Fibroblast of skin of right biceps (primary cell): ENCODE measurements at regions not wholly inside any gene's neighbourhood (a gene's known extent, or its start where the extent isn't known, plus 50 kb on each side); places are given as distances from the start of the nearest gene placed in this dataset.
"Not testable (repeated sequence)": the region's sequence is repeated elsewhere in the genome, so short reads cannot be mapped to it uniquely, and the experiment has no call there.

Experiments
- DNase-seq: peaks from one replicate; pipeline ENCODE4 v3.0.0-alpha.2; 2013

DNA sequence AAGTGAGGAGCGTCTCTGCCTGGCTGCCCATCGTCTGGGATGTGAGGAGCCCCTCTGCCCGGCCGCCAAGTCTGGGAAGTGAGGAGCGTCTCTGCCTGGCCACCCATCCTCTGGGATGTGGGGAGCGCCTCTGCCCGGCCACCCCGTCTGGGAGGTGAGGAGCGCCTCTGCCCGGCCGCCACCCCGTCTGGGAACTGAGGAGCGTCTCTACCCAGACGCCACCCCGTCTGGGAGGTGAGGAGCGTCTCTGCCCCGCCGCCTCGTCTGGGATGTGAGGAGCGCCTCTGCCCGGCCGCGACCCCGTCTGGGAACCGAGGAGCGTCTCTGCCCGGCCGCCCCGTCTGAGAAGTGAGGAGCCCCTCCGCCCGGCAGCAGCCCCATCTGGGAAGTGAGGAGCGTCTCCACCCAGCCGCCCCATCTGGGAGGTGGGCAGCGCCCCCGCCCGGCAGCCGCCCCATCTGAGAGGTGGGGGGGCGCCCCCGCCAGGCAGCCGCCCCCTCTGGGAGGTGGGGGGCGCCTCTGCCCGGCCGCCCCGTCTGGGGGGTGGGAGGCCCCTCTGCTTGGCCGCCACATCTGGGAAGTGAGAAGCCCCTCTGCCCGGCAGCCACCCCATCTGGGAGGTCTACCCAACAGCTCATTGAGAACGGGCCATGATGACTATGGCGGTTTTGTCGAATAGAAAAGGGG lies 228.4 kb downstream of the CAAP1 start:
- not testable (repeated sequence) for DNase-seq

DNA sequence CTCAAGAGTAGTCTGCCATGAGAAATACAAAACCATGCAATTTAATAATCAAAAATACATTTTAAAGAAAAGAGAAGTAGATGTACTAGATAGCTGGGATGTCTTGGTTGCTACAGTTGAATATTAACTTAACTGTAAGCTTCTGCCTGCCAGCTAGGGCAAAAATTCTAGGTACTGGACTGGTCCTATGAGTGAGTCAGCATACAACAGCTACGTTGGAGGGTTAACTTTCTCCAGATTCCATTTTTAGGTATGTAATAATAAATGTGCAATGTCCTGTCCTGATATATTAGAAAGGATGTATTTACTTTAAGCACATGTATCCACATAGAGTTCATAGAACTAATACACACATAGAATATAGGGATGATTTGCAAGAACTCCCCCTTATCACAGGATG lies 230.1 kb downstream of the CAAP1 start:
- no peak for DNase-seq

DNA sequence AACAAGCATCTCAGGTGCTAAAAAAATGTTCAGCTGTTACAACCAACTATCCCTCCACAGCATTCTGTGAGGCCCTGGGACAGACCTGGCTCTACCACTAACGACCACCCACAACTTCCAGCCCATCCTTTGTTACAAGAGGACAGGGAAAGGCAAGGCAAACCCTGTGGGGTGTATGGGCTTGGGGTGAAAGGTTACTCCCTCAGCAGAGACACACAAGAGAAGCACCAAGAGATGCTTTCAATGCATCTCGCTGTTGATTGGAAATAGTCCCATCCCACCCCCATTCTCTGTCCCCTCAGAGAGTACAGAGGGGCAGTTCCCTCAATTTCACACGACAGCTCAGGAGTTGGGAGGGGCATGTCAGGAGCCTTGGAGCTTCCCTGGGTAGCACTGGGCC lies 234.1 kb downstream of the CAAP1 start:
- no peak for DNase-seq

GRCh38 chr9:26657958-26658357 lies 234.6 kb downstream of the CAAP1 start:
- no peak for DNase-seq

GRCh38 chr9:26656003-26656870 lies 236.4 kb downstream of the CAAP1 start:
- DNase-seq, result peak; percentile 37

DNA sequence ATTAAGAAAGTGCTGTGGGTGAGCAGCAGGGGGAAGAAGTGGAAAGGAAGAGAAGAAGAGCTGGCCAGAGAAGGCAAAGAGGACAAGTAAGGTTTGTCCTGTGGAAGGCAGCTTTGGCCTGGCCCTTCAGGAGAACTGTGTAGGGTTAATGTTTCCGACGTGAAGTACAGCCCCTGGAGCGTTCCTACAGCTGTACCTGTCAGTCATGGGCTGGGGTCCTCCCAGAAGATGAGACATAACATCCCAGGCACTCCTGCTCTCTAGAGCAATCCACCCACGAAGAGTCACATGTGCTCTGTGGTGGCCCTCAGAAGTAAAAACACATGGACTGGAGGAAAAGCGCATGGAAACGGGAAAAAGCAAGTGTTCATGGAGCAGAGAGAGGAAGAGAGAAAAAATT lies 237.4 kb downstream of the CAAP1 start:
- DNase-seq, result no peak

DNA sequence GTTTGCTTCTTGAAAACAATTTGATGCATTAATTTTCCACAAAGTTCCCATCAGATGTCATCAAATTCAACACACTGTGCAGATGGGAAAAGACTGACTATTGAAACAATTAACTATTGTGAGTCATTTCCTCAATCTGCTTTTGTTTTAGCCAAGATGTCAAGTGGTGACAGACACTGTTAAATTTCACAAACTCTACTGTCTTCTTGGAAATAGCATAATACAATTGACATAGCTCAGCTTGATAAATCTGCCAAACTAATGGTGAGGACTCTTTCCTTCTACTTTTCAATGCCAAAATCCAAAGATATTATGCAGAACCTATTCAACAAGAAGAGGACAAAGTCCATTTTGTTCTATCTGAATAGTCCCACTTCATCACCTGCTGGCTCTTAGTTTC lies 242.3 kb downstream of the CAAP1 start:
- peak; percentile 3 for DNase-seq

GRCh38 chr9:26643826-26644225 lies 248.8 kb downstream of the CAAP1 start:
- DNase-seq, result no peak

DNA sequence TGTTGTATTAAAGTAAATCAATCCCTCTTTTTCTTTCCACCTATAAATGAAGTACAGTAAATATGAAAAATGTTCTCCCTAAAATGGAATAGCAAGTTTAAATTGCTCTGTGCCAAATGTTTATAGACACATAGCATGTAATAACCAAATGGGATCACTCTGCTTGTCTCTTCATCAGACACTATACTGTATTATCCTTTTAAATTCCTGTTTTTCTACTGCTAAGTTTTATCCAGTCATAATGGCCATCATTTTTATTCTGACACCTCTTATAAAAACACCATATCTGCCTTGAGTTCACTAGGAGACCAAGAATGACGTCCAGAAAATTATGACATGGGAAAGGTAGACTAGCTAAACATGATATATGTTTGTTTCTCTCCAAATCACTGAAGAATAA lies 252.8 kb downstream of the CAAP1 start:
- DNase-seq, result no peak

DNA sequence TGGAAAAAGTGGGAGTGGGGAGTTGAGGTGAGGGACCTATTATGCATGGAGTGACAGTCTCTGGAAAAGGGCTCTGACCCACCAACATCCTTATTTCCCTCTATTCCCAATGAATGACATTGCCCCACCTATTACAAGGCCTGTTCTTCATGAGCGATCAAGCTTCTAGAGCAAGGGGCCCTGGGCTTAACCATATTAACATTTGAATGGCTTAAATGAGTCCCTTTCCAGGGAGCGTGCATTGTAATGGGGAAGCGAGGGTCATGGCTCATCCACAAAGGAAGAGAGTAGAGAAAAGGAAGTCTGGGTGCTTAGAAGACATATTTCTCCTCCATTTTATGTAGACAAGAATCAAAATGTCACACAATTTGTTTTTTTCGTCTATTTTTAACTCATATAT lies 255.5 kb downstream of the CAAP1 start:
- DNase-seq, result no peak

- DNase-seq, result not testable (repeated sequence)
Measured at GRCh38 chr9:26613851-26614350, 278.7 kb downstream of the CAAP1 start.

- no peak for DNase-seq
Measured at GRCh38 chr9:26612211-26612610, 280.4 kb downstream of the CAAP1 start.

DNA sequence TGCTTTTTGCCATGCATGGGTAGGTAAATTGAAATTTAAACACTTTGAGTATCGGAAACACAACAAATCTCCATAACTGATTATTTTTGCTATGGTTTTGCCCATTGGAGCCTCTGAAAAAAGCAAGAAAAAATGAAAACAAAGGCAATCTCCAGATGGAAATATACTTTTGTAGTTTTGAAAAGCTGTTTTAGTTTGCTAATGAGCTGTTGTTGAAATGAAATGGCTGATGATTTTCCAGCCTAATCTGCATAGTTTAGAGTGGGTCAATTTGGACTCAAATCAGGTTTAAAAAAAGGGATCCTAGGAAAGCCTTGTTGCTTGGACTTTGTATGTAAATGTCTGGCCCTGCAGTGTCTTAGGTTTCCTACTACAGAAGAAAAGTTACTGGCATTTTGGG lies 285.8 kb downstream of the CAAP1 start:
- no peak for DNase-seq

DNA sequence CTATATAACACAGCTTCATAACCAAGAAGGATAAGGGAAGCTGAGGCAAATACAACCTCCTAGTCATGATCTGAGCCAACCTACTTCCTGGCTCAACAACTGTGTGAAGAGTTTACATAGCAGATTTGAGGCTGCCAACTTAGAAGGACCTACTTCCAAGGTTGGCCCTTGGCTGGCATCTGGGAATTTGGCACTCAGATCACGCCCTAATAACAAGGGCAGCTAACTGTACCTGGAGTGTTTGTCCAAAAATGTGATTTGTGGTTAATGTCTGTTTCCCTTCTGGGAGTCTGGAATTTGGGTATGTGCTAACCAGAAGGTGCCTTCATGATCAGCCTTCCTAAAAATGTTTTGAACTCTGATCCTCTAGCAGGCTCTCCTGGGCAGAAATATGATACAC lies 287.2 kb downstream of the CAAP1 start:
- DNase-seq, result no peak

DNA sequence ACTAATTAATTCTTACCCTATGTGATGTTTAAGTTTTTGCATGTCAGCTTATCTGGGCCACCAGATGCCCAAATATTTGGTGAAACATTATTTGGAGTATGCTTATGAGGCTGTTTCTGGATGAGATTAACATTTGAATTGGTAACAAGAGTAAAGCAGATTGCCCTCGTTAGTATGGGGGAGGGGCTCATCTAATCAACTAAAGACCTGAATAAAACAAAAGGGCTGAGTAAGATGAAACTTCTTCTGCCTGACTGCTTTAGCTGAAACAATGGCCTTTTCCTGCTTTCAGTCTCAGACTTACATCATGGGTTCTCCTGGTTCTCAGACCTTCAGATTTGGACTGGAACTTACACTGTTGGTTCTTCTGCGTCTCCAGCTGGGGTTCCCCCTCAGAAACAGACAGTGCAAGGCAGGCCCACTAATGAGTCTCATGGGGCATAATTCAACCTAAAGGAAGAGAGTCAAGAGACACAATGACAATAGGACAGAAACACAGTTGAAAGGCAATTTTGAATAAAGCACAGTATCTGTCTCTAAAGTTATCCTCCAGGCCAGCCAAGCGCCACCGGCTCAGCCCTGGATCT lies 288.4 kb downstream of the CAAP1 start:
- no peak for DNase-seq

DNA sequence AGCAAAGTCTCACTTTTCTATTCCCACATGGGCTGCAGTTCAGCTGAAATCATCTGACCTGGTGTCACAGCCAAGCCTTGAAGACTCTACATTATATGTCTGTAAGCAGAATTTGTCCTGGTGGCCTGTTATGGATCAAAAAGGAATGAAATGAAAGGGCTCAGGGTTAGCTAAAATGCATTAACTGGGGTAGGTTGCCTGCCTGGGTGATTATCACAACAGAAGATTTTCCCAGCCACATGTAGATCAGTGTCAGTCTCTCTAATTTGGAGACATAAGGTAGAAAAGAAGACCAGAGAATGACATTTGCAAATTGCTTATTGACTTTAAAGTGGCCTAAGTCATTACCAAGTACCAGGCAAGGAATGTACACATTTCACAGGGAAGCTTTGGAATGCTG lies 289.0 kb downstream of the CAAP1 start:
- no peak for DNase-seq

GRCh38 chr9:26597542-26598149 lies 295.0 kb downstream of the CAAP1 start:
- DNase-seq, result no peak

DNA sequence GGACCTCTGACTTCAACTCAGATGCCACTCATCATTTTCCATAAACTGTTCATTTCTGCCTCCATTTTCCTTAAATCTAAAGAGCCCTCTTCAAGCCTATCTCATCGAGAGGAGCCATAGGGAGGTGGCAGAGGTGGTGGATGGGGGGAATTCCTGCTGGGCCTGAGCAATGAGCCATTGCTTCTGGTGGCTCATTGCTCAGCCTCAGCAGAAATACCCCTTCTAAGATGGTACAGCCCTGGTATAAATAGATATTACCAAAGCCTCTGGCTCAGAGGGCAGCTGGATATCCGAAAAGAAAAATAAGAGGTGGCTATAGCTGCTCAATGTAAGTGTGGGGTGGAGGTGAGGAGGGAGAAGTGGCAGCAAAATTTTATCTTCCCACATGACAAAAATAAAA lies 313.5 kb downstream of the CAAP1 start:
- no peak for DNase-seq

DNA sequence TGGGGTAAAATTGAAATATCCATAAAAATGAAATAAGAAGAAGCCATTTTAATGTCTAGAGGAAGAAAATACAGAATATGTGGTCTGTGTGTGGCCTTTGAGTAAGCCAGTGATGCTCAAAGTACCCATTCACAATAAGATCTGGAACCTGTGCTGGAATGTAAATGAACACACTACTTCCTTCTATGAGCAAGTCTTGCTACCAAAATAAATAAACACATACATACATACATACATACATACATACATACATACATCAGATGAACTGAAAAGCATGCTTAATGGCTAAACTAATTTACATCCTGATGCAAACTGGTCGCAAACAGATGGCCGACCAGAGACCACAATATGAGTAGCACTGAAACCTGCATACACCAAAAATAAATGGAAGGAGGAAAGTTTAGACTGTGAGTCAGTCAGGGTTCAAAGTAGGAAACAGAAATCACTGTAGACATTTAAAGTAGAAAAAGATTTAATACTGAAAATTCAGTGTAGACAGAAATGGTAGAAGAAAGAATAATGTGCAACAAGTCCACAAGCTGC lies 317.6 kb downstream of the CAAP1 start:
- no peak for DNase-seq

- no peak for DNase-seq
Measured at GRCh38 chr9:26574256-26574655, 318.3 kb downstream of the CAAP1 start.

DNA sequence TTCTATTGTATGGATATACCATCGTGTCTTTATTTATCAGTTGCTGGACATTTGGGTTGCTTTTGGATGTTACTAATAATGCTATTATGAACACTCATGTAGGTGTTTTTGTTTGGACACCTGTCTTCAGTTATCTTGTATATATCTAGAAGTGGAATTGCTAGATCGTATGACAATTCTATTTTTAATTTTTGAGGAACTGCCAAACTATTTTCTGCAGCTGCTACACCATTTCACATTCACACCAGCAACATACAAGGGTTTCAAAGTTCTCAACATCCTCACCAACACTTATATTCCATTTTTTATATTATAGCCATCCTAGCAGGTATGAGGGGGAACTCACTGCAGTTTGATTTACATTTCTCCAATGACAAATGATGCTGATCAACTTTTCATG lies 324.6 kb downstream of the CAAP1 start:
- DNase-seq, result no peak

- DNase-seq, result no peak
Measured at GRCh38 chr9:26566141-26566540, 326.5 kb downstream of the CAAP1 start.

DNA sequence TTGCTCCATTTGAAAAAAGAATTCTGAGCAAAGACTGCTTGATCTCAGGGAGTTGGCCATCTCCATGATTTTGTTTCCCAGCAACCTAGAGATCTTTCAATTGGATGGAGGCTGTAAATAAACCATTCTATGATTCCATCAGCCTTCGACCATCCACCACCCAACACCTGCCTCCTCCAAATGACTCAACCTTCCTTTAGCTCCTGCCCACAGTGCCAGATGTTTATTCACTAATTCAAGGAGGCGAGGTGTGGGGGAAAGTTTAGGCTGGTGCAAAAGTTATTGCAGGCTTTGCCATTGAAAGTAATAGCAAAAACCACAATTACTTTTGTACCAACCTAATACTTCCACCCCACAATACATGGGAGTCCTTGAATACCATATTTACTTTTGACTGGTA lies 327.5 kb downstream of the CAAP1 start:
- DNase-seq, result no peak
